ENCODE measurements at regions not wholly inside any gene's neighbourhood (a gene's known extent, or its start where the extent isn't known, plus 50 kb on each side); places are given as distances from the start of the nearest gene placed in this dataset.

GRCh38 chrX:45818913-45819312, 618.2 kb upstream of the DIPK2B start:
- Histone ChIP-seq H3K4me2 (ENCODE audit: insufficient read depth, low read length) (no peak overlapping the region), H3K27ac (ENCODE audit: extremely low read depth, low read depth, low read length) (no peak overlapping the region), H3K9me3 (replicated peaks; ENCODE audit: control insufficient read depth, insufficient read depth, low read depth, low read length) (no peaks in the 10 kb centered on the region), H3K36me3 (ENCODE audit: control insufficient read depth, insufficient read depth, low read length) (no peaks in the 10 kb centered on the region), H4K20me1 (replicated peaks; ENCODE audit: control insufficient read depth, insufficient read depth, low read length) (no peaks in the 10 kb centered on the region), H3K4me3 (no peak overlapping the region), H3K79me2 (ENCODE audit: control insufficient read depth, insufficient read depth, low read length) (no peaks in the 10 kb centered on the region), H3K9me1 (ENCODE audit: control insufficient read depth, insufficient read depth, low read length) (no peaks in the 10 kb centered on the region), H3K4me1 (replicated peaks in 1 of 2; ENCODE audit: control insufficient read depth in 2 of 2, insufficient read depth in 2 of 2, low read length in 2 of 2) (no peaks in the 10 kb centered on the region), H3K9ac (ENCODE audit: insufficient read depth in 1 of 2, low read depth in 2 of 2, low read length in 2 of 2) (no peak overlapping the region), H2AFZ (ENCODE audit: low read depth, low read length) (no peak overlapping the region), H3K27me3 (ENCODE audit: control insufficient read depth in 2 of 2, insufficient read depth in 2 of 2, low read length in 2 of 2) (no peaks in the 10 kb centered on the region)
- CTCF ChIA-PET (ENCODE audit: low intra/inter-chr PET ratio) = no interaction called here
- POLR2A ChIA-PET = no interaction called here
- in situ Hi-C loops (cut with MboI) (no loop called here), intact Hi-C loops (cut with micrococcal nuclease) (no loop called here)
- ATAC-seq (no peak), FAIRE-seq (no peak), DNase-seq (ENCODE audit: extremely low read depth in 1 of 4, low spot score in 3 of 4) (no peak)
- no TSS peak for BruUV-seq (replicated peaks)
- WGBS (ENCODE audit: insufficient coverage, low coverage, missing lambda C conversion rate) = 0% methylated on average over 2 of the region's 2 CpGs
- TF ChIP-seq MAFG (tag; conservative IDR thresholded peaks at IDR 0.05) = no peak
- no peak for TF ChIP-seq IFI16 (CRISPR knock-in tag; IDR thresholded peaks at IDR 0.05)
- no peak for TF ChIP-seq ZNF551 (CRISPR knock-in tag; IDR thresholded peaks at IDR 0.05)
- no peak for TF ChIP-seq MLLT1 (IDR thresholded peaks at IDR 0.05)
- no peak for TF ChIP-seq MYNN (IDR thresholded peaks at IDR 0.05)
- TF ChIP-seq MYNN (CRISPR knock-in tag; IDR thresholded peaks at IDR 0.05) = no peak
- TF ChIP-seq, protein P1, sequence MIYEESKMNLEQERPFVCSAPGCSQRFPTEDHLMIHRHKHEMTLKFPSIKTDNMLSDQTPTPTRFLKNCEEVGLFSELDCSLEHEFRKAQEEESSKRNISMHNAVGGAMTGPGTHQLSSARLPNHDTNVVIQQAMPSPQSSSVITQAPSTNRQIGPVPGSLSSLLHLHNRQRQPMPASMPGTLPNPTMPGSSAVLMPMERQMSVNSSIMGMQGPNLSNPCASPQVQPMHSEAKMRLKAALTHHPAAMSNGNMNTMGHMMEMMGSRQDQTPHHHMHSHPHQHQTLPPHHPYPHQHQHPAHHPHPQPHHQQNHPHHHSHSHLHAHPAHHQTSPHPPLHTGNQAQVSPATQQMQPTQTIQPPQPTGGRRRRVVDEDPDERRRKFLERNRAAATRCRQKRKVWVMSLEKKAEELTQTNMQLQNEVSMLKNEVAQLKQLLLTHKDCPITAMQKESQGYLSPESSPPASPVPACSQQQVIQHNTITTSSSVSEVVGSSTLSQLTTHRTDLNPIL (CRISPR knock-in tag; IDR thresholded peaks at IDR 0.05) = no peak
- no peak for TF ChIP-seq ZEB2 (IDR thresholded peaks at IDR 0.05)
- no peak for TF ChIP-seq ZNF609 (CRISPR knock-in tag; IDR thresholded peaks at IDR 0.05; ENCODE audit: borderline replicate concordance)
- TF ChIP-seq ZNF175 (CRISPR knock-in tag; IDR thresholded peaks at IDR 0.05; ENCODE audit: low read depth) = no peak
- TF ChIP-seq RBM14 (IDR thresholded peaks at IDR 0.05; ENCODE audit: borderline replicate concordance, insufficient read depth, low read depth, low read length) = no peak
- TF ChIP-seq FOXJ2 (tag; IDR thresholded peaks at IDR 0.05) = no peak
